Fibroblast of skin of right quadriceps (primary cell): ENCODE measurements at regions not wholly inside any gene's neighbourhood (a gene's known extent, or its start where the extent isn't known, plus 50 kb on each side); places are given as distances from the start of the nearest gene placed in this dataset.
A peak's percentile ranks its signal among the peaks of the same experiment; 100 is the strongest.

Experiments
- DNase-seq: peaks from one replicate; pipeline ENCODE4 v3.0.0-alpha.2; 2013

GRCh38 chr3:150061288-150062024 lies 90.8 kb upstream of the PFN2 start:
- no peak for DNase-seq

GRCh38 chr3:150059729-150060128 lies 89.0 kb upstream of the PFN2 start:
- DNase-seq, result no peak

- DNase-seq, result no peak
Measured at GRCh38 chr3:150059241-150059640, 88.5 kb upstream of the PFN2 start.

- no peak for DNase-seq
Measured at GRCh38 chr3:150057227-150057626, 86.5 kb upstream of the PFN2 start.

- no peak for DNase-seq
Measured at GRCh38 chr3:150055332-150055731, 84.6 kb upstream of the PFN2 start.

- no peak for DNase-seq
Measured at GRCh38 chr3:150054635-150055034, 83.9 kb upstream of the PFN2 start.

GRCh38 chr3:150050510-150050909 lies 79.8 kb upstream of the PFN2 start:
- DNase-seq, result no peak

GRCh38 chr3:150049317-150049716 lies 78.6 kb upstream of the PFN2 start:
- peak; percentile 22 for DNase-seq

GRCh38 chr3:150041877-150042276 lies 71.2 kb upstream of the PFN2 start:
- DNase-seq, result no peak

GRCh38 chr3:150040097-150040496 lies 69.4 kb upstream of the PFN2 start:
- DNase-seq, result no peak

GRCh38 chr3:150038830-150039229 lies 68.1 kb upstream of the PFN2 start:
- no peak for DNase-seq

GRCh38 chr3:150036780-150037179 lies 66.1 kb upstream of the PFN2 start:
- no peak for DNase-seq

- no peak for DNase-seq
Measured at GRCh38 chr3:150035910-150036612, 65.4 kb upstream of the PFN2 start.

- peak; percentile 48 for DNase-seq
Measured at GRCh38 chr3:150035301-150035779, 64.6 kb upstream of the PFN2 start.

- DNase-seq, result no peak
Measured at GRCh38 chr3:150033721-150034120, 63.0 kb upstream of the PFN2 start.

- DNase-seq, result no peak
Measured at GRCh38 chr3:150030841-150031240, 60.1 kb upstream of the PFN2 start.

GRCh38 chr3:150023239-150023636 lies 52.5 kb upstream of the PFN2 start:
- no peak for DNase-seq

GRCh38 chr3:150022381-150023238 lies 51.9 kb upstream of the PFN2 start:
- DNase-seq, result peak; percentile 45

- peak; percentile 81 for DNase-seq
Measured at GRCh38 chr3:150020527-150020926, 49.8 kb upstream of the PFN2 start.
